ENCODE measurements at regions not wholly inside any gene's neighbourhood (a gene's known extent, or its start where the extent isn't known, plus 50 kb on each side); places are given as distances from the start of the nearest gene placed in this dataset.
"Not testable (repeated sequence)": the region's sequence is repeated elsewhere in the genome, so short reads cannot be mapped to it uniquely, and the experiment has no call there.

DNA sequence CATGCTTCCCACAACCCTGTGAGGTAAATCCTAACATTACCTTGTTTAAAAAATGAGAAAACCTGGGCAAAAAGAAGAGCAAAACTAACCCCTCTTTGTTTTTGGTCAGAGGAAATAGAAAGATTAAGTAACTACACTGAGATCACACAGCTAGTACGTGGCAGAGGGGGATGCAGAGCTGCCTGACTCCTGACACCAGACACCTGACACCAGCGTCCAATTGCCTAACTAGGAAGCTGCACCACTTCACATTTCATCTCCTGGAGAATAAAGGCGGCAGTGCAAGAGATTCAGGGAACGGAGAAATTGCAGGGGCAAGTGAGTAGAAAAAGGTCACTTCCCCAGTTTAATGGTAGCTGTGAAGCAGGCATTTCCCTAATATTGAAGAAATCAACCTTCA is 229.3 kb upstream of the PTBP2 start:
- DNase-seq (ENCODE audit: low read depth): no peak

DNA sequence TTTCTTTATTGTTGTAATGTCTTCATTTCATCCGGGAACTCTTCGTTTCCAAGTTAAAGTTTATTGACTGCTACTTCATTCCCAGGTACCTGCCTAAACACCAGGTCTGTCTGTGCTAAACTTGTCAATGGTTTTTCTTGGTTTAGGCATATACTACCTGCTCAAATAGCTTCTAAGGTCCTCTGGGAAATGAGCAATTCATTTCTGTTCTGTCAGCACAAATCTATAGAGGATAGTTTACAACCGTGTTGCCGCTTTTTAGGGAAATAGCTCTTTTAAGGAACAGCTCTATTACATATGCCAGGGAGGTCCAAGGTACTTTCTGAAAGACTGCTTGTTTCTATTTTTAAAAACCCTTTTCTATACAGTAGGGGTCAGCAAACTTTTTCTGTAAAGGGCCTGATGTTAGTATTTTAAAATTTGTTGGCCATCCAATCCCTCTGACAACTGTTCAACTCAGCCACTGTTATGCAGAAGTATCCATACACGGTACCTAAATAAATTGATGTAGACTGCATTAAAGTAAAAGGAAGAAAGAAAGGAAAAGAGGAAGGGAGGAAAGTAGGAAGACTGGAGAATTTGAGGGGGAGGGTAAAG is 222.7 kb upstream of the PTBP2 start:
- DNase-seq (ENCODE audit: low read depth): no peak

DNA sequence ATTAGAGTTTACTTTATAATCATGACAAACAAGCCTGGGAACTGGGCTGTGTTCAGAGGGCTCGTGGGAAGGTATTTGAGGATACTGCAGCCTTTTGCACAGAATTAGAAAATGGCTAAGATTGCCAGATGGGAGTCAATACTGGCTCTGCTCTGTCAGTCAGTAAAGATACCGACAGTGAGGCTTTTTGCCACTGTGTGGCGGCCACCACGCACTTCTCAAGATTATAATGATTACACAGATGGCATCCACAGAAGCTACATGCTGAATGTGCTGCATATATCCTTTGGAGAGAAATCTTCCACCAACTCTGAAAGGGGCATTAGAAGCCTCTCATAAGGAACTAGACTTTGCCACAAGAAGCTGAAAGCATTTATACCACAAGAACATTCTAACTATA is 213.4 kb upstream of the PTBP2 start:
- DNase-seq (ENCODE audit: low read depth): no peak

DNA sequence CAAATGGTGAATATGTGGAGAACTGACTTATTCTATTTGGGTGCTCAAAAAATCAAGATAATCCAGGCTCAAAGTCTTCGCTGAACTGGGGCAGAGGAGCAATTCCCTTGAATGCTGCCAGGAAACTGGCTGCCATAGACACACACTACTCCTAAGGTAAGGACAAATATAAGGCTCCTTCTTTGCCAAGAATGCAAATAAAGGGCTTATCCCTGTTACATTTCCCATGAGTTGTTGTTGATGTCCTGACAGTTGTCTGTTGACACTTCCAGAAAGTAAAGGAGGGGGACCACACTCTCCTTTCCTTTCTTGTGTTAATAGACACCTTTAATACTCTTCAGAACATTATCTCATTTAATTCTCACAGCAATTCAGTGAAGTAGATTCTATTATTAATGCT is 212.2 kb upstream of the PTBP2 start:
- DNase-seq (ENCODE audit: low read depth): no peak

DNA sequence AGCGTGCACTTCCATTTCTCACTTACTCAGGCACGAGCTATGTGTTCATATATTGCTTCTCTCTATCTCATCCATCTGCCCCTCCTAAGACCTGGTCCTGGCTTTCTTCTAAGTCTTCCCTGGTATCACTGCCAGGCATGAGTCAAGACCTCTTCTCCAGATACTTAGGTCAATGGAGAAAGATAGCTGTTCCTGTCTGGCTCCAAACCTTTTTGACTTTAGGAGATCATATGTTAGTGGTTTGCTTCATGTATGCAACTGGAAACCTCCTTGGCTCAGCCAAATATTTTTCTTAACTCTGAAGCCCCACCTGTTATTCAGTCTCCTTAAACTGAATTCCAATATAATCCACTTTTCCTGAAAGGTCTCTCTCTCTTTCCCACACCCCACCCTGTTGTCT is 211.6 kb upstream of the PTBP2 start:
- DNase-seq (ENCODE audit: low read depth): no peak

DNA sequence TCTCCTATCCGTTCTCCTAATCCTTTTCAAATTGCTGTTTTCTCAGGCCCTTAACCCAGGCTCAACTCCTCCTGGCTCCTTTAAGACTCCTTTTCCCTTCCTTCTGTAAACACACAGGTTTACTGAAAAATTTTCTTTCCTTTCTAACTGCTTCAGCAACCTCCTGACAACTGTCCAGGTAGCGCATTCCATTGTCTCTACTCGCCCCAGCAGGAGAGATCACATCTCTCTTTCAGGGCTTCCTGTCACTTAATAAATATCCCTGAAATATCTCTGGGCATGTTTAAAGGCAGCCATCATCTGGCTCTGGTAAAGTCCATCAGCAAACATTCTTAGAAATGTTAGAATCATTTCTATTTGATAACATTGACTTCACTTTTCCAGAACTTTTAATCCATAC is 211.2 kb upstream of the PTBP2 start:
- DNase-seq (ENCODE audit: low read depth): no peak

DNA sequence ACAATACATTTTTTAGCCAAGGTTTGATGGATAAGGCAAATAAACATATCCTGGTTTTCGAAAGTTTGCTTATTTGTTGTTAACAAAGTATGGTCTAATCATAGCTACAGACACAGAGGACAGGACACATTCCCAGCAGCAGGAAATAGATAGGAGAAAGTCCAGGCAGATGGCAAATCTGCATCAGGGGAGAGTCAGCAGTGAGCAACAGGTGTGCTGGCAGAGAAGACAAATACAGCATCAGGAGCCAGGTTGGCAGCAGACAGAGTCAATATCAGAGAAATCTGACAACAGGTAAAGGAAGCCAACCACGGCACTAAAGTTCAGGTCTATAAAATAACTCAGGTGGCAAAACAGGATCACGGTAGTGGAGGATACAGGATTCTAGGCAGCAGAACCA is 210.7 kb upstream of the PTBP2 start:
- no peak for DNase-seq (ENCODE audit: low read depth)

DNA sequence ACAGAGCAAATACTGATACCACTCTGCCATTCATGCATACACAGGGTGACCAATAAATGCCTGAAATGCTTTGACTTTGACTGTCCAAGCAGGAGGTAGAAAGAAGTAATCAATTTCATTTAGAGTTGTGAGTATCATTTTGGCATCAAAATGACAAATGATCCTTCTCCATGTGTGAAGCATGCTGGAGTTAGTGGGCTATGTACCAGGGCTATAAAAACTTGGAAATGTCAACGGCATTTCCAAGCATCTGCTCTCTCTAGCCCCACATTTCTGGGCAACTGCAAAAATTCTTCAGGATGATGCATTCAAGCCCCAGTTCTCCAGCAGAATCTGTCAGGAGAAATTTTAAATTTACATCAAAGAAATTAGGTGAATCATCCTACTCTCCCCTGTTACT is 208.4 kb upstream of the PTBP2 start:
- DNase-seq (ENCODE audit: low read depth): no peak

DNA sequence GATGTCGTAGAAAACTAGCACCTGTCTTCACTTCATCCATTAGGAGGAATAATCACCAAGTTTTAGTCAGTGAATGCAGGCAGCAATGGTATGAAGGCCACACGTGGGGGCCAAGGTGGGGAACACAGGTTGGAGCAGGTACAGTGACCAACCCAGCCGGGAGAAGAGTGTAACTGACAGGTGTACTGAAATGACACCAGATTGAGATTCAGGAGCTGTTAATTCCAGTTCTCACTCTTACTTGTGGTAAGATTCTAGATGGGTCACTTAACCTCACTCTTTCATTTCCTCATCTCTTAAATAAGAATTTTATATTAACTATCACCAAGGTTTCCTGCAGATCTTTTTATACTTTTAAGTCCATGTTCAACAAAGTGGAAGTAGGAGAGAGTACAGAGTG is 206.2 kb upstream of the PTBP2 start:
- no peak for DNase-seq (ENCODE audit: low read depth)

DNA sequence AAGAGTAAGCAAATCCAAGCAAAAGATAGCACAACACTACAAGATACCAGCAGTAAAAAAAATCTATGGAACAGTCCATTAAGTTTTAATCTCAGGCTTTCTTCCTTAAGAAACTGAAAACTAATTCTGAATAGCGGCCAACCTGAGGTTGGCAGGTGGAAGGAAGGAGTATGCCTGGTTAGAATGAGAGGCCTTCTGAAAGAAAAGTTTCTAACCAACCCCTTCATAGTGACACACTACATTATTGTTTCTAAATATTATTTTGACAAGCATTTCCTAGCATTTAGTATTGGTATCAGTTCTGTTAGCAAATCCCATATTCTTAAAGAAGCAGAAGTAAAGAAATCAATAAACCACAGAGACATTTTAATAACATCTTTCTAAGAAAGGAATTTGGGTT is 205.7 kb upstream of the PTBP2 start:
- no peak for DNase-seq (ENCODE audit: low read depth)

DNA sequence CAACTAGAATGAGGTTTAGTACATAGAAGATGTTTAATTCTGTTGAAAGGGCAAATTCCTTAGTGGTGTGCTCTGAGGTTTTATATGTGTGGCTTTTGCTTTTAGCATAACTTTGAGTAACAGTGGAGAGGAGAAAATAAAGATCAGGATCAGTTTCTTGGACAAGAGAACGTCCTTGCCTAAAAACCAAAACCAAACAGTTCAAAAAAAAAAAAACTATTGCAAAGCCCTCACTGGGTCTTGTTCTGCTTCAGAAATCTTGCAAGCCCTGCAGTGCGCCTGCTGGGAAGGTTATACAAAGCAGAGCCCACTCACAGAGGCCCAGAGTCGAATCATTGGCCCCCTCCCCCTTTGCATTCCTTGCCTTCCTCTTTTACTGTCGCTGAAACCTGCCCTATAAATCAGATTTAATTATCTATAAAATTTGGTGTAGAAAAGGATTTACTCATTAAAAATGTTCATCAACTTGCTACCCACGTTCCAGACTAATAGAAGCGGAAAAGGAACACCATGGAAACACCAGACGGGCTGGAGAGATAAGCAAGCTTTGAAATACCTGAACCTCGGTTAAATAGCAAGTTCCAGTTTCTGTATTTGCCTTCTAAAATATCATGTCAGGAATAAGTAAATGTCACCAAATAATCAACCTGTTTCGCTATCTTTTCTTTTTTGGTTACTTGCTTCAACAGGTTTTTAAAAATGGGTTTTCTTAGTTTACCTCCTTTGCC is 201.6 kb upstream of the PTBP2 start:
- peak; percentile 38 for DNase-seq (ENCODE audit: low read depth)

DNA sequence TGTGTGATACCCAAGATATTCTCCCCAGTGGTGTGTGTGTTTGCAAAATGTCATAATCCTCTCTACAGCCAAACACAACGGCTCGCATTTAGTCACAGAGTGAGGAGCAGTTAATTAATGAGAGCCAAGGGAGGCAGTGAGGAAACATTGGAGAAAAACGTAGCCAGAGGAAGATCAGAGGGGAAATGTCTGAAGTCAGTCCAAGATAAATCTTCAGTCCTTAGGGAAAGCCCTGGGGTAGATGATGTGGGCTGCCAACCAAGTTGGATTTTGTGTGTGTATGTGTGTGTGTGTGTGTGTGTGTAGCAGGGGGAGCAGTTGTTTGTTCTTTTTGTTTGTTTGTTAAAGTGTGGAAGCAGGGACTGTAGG is 201.0 kb upstream of the PTBP2 start:
- peak; percentile 23 for DNase-seq (ENCODE audit: low read depth)

DNA sequence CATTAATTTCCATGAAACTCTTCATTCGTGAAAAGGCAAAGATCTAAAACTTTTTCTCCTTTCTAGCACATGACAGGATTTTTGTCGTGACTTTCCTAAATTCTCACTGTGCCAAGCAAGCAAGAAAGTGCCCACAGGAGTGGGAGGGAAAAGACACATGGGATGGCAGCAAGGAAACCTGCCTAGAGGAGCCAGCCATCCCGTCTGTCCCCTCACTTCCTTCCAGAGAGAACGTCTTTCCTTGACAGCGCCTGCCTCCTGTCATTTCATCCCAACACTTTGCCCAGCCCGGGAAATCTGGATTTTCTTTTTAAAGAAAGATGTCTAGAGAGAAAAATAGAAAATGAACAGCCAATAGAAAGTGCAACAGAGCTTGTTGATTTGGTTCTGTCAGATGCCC is 200.6 kb upstream of the PTBP2 start:
- no peak for DNase-seq (ENCODE audit: low read depth)

DNA sequence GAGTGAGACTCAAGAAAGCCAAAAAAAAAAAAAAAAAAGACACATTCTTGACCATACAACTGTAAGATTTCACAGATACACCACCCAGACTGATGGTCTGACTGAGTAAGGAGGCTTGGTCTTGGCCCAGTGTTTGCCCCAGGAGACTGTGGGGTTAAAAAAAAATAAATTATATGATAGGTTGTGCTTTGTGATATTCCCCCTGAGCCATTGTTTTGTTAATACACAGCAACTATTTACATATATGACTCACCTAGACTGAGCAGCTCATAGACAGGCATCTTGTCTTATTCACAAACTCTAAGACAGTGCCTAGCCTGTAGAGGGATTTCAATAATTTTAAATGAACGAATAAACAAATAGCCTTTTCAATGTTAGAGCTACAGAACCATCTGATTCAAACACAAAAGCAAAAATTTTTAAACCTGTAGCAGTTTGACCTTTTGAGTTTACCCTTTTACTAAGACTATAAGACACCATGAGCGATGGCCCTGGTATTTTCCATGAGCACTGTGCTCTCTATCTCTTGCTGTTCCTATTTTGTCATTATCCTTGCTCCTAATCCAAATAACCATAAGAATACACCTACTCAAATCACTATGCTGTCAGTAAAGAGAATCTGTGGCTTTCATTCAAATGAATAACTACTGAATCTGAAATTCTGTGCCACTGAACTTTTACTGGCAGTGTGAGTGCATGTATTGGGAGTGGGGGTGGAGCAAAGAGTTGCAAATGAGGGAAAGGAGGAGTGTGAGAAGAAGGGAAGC is 199.4 kb upstream of the PTBP2 start:
- DNase-seq (ENCODE audit: low read depth): peak; percentile 73

DNA sequence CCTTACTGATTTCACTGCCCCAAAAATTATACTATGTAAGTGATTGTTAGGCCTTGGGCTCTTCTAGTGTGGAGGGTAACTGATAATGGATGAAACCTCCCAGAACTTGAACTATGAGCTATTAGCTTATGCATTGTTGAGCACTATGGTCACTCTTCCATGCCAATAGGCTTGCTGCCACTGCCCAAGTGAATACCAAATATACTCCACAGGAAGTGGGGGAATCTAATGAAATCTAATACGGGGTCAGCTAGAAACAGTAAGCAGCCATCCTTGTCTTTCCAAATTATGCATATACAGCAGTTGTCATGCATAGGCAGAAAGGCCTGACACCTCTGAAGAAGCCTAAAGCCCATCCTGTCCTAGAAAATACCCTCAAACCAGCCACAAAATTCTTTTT is 198.7 kb upstream of the PTBP2 start:
- peak; percentile 71 for DNase-seq (ENCODE audit: low read depth)

DNA sequence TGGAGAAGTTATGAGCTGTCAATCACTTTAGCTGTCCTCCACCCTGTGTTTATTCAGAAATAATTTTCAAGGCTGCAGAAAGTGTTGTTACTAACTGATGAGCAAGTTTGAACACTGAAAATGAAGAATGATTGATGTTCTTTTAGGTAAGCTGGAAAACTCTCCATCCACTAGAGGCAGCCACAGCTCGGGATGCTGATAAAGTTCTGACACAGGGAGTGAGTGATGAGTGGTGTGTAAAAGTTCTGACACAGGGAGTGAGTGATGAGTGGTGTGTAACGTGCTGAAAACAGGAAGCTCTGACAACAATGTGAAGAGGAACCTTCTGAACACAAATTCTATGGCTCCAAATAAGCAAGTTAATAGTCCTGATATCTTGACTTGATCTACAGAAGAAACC is 197.5 kb upstream of the PTBP2 start:
- DNase-seq (ENCODE audit: low read depth): no peak

DNA sequence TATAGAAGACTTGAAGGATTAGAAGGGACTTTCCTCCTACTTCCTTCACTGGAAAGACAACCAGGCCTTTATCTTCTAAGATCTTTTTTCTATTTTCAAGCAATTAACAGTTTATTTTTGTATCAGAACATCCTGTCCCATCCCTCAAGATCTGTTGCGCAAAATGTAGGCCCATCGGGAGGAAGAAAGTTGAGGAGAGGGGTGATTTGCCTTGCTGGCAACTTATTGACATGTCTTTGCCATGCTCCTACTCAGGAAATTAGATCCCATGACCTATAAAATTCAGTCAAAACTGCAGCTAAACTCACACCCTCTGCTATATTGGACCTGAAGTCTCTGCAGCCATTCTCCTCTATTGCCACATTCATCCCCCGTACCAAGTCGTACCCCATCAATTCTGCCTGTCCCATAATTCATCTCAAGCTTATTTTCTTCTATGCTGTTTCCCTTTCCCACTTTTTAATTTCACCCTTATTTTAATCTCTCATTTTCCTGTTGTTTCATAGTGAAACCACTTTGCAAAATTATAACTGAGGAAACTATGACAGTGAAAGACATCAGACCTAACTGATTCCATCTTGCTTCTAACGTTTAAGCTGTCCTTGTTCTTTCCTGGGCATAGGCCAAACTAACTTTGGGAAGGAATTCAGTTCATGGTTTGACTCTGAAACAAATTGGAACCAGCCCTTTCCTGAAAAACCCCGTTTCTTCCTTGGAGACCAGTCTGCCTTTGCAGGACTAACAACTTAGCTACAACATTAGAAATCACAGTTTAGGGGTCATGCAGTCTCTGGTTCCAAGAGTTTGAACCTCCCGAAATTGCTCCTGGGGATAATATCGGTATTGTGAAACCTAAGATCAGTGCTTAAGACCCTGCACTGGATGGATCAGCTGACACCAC is 195.7 kb upstream of the PTBP2 start:
- DNase-seq (ENCODE audit: low read depth): no peak

DNA sequence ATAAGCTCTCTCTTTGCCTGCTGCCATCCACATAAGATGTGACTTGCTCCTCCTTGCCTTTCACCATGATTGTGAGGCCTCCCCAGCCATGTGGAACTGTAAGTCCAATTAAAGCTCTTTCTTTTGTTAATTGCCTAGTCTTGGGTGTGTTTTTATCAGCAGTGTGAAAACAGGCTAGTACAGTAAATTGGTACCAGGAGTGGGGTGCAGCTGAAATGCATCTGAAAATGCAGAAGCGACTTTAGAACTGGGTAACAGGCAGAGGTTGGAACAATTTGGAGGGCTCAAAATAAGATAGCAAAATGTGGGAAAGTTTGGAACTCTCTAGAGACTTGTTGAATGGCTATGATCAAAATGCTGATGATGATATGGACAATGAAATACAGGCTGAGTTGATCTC is 192.9 kb upstream of the PTBP2 start:
- not testable (repeated sequence) for DNase-seq (ENCODE audit: low read depth)

DNA sequence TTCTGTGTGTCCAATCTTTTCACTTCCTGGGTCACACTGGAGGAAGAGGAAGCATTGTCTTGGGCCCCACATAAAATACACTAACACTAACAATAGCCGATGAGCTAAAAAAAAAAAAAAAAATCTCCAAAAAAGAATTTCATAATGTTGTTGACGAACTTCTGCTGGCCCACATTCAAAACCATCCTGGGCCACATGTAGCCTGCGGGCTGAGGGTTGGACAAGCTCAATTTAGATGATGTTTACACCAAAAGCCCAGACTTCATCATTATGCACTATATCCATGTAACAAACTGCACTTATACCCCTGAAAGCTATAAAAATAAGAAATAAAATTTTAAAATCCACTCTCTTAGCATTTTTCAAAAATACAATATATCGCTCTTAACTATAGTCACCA is 187.8 kb upstream of the PTBP2 start:
- DNase-seq (ENCODE audit: low read depth): no peak

DNA sequence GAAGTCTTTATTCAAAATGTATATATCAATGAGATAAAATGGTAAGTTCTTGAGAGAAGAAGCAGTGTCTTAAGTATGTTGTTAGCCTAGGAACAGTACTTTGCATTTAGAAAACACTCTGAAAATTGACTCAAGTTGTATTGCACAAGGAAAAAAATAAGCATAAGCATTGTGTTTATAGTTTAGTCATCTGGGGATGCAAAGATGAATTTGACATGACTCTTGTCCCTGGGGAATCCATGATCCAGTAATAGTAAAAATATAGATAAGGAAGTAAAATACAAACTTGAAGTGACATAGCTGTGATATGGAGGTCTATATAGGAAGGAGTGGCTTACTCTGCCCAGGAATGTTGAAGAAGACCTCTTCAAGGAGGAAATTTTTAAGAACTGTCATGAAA is 185.0 kb upstream of the PTBP2 start:
- DNase-seq (ENCODE audit: low read depth): no peak

DNA sequence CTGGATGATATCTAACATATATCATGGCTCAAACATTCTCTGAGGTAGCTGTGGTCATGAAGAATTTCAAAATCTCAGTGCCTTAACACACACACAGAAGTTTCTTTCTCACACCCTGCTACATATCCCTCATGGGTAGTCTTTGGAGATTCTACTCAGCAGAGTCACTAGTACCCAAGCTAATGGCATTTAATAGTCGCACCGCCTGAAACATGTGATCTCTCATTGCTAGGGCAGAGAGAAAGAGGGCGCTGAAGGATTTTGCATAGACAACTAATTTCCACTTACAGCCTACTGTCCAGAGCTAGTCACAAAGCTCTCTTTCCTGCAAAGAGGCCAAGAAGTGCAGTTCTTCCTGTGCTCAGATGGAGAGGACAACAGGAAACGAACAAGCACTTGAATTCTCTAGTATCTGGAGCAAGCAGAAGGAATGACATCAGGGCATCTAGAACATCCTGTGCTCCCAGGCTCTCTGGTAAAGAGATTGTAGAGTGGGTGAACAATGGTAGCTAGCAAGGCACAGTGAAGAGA is 183.4 kb upstream of the PTBP2 start:
- peak; percentile 70 for DNase-seq (ENCODE audit: low read depth)

DNA sequence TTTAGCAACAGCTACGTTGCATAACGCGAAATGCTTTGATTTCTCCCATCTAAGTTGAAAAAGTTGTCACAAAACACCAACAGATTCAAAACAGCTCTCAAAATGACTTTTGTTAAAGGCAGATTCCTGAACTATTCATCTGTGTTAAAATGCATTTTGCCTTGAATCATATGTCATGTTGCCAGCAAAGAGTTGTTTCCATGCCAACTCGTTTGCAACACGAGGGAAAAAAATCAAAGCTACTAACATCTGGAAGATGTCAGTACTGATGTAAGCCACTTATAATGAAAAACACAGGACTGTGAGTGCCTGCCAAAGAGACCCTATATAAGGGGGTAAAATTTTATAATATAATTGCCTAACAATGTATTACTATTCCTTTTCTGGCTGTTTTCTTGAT is 182.7 kb upstream of the PTBP2 start:
- DNase-seq (ENCODE audit: low read depth): peak; percentile 76
